Cerebellar cortex (tissue), 1 donor: ENCODE measurements at regions not wholly inside any gene's neighbourhood (a gene's known extent, or its start where the extent isn't known, plus 50 kb on each side); places are given as distances from the start of the nearest gene placed in this dataset.
"Not testable (repeated sequence)": the region's sequence is repeated elsewhere in the genome, so short reads cannot be mapped to it uniquely, and the experiment has no call there.

ENCODE experiments used
- DNase-seq: peaks from one replicate; pipeline ENCODE4 v3.0.0-alpha.2; 2015; ENCODE audit warnings: low spot score

- DNase-seq = not testable (repeated sequence)
Measured at GRCh38 chr9:97103613-97104383, 64.9 kb upstream of the CTSV start.

DNA sequence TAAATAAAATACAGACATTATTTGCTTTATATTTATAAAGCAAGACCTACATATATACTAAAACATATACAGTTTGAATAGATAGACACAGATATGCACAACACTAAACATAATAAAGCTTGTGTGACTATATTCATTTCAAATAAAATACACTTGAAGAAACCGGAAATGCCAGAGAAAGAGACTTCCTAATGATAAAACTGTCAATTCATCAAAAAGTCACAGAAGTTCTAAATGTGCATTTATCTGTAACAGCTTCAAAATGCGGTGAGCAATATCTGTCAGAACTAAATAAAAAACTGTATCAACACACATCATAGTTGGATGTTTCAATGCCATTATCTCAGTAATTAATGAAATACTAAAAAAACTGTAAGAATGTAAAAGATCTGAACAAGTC lies 60.6 kb upstream of the CTSV start:
- not testable (repeated sequence) for DNase-seq

- DNase-seq = no peak
Measured at GRCh38 chr9:97096793-97097192, 57.9 kb upstream of the CTSV start.

- not testable (repeated sequence) for DNase-seq
Measured at GRCh38 chr9:97089361-97089760, 50.4 kb upstream of the CTSV start.
